Superior temporal gyrus (tissue), 1 donor: ENCODE measurements at regions not wholly inside any gene's neighbourhood (a gene's known extent, or its start where the extent isn't known, plus 50 kb on each side); places are given as distances from the start of the nearest gene placed in this dataset.

Experiments
- DNase-seq: peaks from one replicate; pipeline ENCODE4 v3.0.0-alpha.2; 2016; ENCODE audit errors: extremely low spot score

DNA sequence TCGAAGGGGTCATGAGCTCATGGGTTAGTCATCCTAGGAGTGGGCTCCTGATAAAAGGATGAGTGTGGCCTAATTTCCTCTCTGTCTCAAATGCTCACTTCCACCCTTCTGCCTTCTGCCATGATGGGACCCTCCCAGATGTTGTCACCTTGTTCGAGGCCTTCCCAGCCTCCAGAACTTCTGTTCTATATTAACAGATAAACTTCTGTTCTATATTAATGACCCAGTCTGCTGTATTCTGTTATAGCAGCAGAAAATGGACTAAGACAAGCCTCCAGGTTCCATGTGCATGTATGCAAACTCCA, 583.2 kb downstream of the GLRX3 start:
- DNase-seq, result no peak

DNA sequence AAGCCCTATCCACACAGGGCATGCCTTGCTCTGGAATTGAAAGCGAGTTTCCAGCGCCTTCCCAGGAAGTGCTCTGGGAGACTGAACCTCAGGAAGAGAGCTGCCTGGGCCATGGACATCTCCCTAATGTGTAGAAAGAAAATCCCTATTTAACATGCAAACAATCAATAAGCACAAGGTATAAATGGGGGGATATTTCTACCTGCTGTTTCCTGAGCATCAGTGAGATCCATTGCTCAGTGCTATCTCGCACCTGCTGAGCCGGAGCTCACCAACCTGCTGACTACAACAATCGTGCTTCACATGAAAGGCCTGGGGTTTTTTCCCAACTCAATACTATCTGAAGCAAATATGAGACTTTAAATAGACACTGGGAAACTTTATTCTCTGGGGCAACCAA, 584.0 kb downstream of the GLRX3 start:
- no peak for DNase-seq

DNA sequence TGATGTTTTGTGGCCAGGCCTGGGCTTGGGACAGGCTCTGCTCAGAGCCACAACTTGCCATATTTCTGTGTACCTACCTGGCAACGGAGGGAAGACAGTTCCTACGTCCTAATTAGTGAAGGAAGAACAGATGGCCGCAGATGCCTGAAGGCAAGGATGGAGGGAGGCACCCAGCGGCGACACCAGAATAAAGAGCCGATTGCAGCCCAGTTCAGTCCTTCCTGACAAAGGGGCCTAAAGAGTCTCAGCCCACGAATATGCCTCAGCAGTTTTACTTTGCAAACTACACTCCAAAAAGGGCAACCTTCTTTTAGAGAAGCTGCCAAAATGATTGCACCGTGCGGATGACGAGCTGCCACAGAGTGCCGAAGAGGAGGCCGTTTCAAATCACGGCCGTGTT, 585.8 kb downstream of the GLRX3 start:
- DNase-seq, result no peak

DNA sequence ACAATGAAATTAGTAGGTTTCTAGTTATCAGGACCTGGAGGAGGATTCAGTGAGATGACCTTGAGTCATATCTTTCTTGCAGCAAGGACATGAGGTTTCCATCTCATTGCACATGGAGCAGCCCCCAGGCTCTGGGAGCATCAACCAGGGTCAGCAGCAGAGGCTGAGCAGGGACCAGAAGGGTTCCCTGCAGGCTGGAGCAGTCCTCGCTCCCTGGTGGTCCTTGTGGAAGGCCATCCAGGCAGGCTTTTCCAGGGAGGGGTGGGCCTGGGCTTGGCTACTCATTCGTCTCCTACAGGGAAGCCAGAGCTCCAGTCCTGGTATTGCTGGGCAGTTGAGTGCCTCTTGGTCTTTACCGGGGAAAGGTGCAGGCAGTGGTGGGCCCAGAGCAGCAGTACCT, 587.5 kb downstream of the GLRX3 start:
- no peak for DNase-seq

DNA sequence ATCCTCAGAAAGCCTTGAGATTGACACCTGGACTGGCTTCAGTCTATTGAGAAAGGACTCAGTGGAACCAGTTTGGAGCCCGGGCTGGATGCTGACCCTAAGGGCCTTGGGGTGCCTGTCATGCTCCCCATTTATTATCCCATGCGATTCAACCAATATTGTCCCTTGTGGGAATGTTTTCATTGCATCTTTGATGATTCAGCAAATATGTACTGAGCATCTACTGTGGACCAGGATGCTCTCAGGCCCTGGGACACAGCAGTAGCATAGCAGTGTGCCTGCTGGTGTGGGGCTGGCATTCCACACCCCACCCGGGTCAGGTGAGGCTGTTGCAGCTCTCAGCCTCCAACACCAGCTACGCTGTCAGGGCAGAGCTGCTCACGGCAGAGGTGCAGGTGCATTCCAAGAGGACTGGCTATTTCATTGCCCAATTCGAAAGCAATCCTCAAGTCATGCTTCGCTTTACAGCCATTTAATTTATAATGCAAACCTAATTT, 586.0 kb downstream of the TCERG1L start:
- no peak for DNase-seq

DNA sequence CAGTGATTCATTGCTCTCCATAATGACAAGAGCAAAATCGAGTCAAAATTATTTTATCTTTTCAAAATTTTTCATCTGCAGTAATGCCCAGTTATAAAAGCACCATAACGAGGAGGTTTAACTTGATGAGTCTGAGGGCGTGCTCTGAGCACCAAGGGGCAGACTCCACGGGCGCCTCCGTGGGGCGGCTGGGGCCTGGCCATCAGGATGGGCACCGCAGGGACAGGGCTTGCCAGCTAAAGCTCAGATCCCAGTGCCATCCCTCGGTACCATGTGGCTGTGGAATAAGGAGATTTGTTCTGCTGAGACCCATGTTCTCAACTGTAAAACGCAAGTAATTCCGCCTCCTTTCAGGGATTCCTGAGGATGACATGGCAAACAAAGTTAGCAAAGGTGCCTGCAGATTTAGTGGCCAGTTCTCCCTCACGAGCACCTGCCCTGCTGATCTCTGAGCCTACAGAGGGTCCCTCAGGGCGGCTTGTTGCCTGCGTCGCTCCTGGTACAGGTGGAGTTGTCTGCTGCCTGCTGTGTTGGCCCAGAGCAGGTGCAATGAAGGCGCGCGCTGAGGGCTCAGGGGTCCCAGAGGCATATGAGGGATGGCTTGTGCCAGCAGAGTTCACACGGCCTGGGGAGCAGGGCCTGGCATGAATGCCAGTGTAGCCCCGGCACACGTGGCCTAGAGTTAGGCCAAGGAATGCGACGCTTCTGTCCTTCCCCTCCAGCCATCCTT, 584.4 kb downstream of the TCERG1L start:
- no peak for DNase-seq

DNA sequence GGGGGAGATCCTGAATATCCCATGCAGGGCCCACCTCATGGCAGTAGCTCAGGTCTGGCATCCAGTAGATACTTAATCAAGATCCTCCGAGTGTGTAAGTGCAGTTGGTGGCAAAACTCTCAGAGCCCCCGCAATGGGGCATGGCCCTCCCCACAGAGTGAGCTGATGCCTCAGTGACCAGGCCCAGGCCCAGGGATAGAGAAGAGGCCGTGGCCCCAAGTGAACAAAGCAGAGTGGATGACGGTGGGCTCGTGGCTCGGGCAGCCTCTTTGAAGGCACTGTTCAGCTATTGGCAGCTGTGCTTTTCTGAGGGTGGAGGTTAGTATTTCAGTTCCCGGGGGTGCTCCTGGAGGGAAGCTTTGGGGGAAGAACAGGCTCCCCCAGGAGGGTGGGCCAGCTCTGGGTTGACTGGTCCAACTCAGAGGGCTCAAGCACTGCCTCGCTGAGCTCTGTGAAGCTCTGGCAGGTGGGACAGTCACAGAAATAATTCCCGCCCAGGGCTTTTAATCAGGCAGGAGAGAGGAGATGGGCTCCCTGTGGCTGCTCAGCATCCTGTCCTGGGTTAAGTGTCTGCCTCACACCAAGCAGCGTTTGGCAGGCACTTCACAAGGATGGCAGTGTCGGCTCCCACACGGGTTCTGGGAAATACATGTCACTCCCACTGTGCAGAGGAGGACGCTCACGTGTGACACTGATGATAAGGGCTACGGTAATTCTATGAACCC, 583.6 kb downstream of the TCERG1L start:
- DNase-seq, result no peak

DNA sequence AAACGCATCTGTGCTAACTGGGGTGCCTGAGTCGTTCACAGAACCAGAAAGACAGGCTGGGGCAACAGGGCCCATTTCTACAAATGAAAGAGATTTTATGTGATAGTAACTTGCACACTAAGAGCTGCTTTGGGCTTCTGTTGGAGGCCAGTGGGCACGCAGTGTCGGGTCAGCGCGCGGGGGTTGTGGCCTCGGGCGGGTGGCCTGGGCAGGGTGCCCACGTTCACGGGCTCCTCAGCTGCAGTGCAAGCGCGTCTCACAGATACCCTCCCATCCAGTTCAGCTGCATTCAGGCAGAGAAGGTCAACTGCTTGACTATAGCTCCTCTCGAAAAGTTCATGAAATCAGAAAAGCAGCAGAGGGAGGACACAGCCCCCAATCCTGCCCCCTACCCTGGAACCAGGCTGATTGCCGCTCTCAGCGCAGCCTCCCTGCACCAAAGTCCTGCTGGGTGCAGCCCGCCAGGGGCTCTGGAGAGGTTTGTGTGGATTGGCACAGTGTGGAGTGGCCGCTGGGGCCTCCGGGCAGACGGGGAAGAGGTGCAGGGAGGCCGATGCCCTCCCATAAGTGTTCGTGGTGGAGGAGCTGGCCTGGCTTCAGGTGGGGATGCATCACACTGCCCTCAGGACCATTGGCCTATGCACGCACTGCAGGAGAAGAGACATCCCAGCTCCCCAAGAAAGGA, 582.8 kb downstream of the TCERG1L start:
- no peak for DNase-seq

DNA sequence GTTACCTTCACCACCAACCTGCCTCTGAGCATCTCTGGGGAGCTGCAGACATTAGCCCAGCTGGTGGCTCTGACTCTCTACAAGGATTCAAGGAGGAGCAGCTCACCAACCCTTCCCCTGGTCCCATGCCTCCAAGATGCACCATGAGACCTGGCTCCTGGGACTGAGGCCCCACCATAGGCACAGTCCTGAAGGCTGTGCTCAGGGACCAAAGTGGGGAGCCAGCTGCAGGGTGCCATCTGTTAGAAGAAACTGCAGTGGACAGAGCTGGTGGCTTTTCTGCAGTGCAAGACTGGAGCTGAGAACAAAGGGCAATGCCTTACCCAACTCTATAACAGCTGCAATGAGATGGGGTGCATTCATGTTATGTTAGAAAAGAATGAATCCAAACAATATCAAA, 581.6 kb downstream of the TCERG1L start:
- no peak for DNase-seq

DNA sequence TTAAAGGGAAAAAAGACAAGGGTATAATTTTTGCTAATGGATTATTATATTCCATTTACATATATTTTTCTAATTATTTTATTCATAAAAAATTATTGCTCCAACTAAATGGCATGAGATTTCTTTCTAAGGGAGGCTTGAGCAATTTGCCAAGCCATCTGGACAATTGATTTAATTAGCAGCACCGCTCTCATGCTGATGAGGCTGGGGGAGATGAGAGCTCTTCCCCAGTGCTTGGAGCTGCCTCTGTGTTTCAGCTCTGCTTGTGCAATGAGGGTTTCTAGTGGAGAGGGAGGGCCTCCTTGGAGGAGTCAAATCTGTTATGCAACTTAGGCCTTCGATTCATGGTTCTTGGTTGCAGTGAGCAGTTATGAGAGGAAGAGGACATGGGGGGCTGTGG, 574.3 kb downstream of the TCERG1L start:
- DNase-seq, result no peak

DNA sequence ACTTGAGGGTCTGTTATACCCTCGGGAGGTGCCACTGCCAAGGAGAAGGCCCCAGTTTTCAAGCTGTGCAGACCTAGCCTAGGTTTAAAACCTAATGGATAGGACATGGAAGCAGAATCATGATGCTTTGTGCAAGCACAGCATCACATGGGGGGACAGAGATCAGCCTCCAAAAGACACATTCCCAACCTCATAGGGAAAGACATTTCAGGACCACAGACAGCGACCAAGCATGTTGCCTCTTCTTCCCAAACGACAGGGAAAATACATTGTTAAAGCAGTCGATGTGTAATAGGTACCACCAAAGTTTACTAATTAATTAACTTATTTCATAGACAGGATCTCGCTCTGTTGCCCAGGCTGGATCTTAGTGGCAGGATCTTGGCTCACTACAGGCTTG, 573.9 kb downstream of the TCERG1L start:
- DNase-seq, result no peak

DNA sequence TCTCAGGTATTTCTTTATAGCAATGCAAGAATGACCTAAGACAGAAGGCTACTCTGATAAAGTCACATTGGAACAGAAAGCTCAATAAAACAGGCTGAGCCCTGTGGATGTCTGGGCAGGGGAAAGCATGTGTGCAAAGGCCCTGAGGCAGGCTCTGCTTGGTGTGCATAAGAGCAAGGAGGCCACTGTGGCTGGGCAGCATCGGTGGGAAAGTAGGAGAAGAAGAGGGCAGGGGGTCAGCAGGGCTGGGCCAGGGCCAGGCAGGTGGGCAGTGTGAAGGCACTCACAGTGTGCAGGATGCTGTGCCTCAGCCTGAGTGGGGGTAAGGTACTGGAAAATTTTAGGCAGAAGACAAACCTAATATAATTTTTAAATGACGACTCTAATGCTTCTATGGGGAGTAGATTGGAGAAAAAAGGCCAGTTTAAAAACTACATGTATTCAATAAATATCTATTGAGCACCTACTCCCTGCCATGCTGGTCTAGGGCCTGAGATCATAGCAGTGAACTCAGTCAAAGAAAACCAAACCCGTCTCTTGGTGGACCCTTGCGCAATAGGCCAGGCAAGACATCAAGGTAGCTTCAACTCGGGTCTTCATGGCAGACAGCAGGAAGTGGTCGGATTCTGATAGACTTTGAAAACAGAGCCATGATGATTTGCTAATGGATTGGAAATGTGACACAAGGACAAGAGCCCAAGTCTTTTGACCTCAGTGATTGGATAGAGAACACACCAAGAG, 572.3 kb downstream of the TCERG1L start:
- no peak for DNase-seq

DNA sequence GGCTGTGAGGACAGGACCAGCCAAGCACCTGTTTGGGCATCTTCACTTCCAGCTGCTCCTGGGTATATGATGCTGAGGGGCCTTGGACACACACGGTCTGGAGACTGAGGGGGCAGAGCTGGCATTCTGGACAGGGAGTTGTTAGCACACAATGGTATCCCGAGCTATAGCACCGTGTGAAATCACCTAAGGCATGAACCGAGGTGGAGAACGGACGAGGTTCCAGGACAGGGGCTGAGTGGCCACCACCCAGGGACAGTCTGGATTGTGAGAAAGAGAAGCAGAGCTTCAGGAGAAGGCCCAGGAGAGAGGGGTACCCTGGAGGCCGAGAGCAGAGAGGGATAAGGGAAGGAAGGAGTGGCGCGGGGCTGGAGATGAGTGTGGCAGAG, 571.8 kb downstream of the TCERG1L start:
- DNase-seq, result no peak

DNA sequence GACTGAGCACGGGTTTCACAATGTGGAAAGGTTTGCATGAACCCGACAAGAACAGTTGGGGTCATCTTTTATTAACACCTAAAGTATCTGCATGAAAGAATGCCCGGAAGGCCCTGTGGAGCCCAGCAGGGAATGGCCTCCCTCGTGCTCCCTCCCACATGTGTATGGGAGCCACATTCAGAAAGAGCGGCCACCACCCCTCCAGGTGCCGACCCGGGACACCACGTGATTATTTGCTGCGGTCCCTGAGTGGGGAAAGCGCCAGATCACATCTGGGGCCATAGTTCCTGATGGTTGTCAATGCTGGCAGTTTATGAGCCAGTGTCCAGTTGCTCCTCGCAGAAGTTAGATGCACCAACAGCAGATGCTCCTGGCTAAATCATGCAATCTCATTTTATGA, 571.4 kb downstream of the TCERG1L start:
- DNase-seq, result no peak

DNA sequence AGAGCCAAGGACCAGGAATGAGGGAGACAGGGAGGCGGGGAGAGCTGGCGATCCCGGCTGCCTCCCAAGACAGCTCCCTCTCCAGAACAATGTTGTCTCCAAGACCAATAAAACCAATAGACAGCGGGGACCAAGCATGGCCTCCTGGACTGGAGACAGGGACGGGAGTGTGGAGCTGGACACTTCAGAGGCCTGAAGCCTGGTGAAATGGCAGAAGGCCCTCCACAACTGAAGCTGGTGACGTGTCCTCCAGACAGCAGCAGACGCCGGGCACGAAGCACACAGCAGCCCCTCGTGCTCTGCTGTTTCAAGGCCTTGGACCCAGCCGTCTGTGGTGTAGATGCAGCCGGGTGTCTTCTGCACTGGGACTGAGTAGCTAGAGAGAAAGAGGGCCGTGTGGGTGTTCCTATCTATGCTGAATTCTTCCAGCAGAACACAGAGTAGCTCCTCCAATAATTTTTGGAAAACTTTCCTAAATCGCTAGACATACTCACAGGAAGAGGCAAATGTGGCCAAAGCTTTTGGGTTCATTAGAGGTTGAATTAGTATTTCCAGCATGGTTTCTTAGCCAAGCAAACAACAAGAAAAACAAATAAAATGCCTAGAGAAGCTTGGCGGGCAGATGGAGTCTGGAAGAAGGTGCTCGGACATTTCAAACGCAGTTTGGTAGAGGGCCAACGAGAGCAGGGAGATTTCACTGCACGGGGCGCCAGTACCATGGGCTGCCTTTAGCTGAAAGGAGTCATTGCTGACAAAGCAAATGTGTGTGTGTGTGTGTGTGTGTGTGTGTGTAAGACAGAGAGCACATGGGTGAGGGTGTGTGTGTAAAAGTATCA, 570.4 kb downstream of the TCERG1L start:
- no peak for DNase-seq

DNA sequence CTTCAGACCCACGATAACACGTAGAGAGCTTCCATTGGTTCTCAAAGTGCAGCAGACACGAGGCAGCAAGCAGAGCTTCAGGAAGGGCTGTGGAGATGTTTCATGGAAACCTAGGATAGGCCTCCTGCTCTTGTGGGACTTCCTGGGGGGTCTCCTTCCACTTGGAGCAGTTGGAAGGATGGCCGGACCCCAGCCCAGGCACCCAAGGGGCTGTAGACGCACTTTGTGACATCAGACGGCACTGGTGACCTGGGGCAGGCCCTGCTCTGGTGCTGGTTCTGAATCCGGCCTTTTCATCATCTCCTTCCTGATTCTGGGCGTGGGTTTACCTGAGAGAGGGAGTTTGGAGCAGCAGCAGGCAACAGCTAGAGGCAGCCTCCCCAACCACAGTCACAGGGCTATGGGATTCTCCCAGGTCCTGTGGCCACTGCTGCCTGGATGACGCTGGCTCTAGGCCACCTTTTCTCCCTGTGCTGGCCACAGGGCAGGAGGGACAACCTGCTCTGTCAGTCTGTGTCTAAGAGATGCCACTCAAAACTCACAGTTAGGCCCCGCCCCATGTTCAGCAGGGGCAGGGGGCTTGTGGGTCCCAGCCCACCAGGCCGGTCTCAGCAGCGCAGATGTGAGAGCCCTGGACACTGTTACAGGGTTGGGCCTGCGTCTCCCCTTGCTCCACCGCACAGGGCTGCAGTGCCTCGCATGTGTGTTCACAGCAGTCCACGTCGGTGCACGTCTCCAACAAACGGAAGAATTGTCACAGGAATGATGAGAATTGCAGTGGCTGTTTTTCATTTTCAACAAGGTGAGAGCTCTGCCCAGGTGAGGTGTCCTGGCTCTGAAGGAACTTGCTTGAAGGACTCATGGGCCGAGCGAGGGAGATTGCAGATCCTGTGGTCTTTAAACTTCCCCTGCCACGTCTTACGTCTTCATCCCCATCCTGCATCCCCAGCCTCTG, 569.3 kb downstream of the TCERG1L start:
- DNase-seq, result no peak

DNA sequence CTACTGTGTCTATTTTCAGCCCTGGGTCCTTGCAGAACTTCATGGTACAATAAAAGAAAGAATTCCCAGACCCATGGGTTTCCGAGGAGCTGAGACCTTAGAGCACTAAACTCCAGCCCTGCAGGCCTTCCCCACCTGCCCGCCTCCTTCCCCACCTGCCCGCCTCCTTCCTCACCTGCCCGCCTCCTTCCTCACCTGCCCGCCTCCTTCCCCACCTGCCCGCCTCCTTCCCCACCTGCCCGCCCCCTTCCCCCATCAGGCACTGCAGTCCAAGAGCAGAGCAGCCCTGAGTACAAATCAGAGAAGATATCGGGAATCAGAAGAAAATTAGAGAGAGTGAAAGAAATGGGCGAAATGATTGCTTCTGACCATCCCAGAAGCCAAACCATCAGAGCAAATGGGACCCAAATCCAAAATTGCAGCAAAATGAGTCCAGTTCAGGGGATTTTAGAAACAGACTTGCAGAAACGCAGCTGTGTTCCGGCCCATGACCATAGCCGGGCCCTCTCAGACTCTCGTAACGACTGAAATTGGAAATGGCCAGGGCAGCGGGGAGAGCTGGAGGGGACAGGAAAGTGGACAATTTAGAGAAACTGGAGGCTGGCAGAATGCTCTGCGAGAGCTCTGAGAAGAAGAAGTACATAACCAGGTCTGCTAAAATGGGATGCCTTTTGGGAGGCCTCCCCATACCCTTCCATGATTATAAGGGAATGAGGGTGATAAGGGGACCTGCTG, 568.4 kb downstream of the TCERG1L start:
- DNase-seq, result no peak

DNA sequence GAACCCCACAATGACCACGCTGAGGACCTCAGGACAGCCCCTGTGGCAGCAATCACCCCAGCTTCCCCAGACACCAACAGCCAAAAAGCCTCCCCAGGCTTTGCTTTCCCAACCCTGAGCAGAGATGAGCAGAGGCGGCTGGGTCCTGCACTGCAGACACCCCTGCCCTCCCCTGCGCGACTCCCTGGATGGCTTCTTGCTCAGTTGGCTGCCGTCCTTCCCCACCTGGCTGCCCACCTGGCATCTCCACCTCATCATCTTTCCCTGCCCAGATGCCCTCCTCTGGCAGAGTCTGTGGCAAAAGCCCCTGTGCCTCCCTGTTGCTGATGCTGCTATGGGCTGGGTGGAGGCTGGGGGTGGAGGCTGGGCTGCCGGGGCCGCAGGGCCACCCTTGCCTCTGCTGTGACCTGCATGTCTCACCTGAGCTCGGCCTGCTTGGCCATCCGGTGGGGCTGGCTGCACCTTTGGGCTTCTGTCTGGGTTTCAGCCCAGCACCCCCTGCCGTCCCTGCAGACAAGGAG, 567.7 kb downstream of the TCERG1L start:
- DNase-seq, result no peak

DNA sequence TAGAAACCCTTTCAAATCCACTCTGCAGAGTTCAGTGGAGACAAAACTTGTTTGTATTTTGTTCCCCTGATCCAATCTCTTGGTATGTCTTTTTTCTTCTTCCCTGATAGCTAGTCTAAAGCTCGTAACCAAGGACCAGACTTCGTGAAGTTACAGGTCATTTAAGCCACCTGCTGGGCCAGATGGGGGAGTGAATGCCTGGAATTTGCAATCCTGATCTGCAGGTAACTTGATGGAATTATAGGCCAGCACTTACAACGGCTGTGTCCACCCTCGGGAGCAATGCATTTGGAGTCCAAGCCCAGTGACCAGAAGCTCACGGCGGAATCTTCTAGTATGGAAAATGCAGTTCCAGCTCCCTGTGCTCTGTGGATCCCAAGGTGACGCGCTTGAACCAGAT, 566.9 kb downstream of the TCERG1L start:
- DNase-seq, result no peak
